KBM-7 (cell line): ENCODE measurements at regions not wholly inside any gene's neighbourhood (a gene's known extent, or its start where the extent isn't known, plus 50 kb on each side); places are given as distances from the start of the nearest gene placed in this dataset.

Source experiments
- DNase-seq: peaks from one replicate; pipeline ENCODE4 v3.0.0-alpha.2; 2015
- in situ Hi-C: fragments of 300-500 bp; cut with MboI; formaldehyde crosslinking; loops from 2 replicates; pipeline ENCODE4 v1.14.3; 2020; ENCODE audit warnings: low sequenced_read_pairs, low pct_unique_long_range_greater_than_20kb, mixed read lengths

DNA sequence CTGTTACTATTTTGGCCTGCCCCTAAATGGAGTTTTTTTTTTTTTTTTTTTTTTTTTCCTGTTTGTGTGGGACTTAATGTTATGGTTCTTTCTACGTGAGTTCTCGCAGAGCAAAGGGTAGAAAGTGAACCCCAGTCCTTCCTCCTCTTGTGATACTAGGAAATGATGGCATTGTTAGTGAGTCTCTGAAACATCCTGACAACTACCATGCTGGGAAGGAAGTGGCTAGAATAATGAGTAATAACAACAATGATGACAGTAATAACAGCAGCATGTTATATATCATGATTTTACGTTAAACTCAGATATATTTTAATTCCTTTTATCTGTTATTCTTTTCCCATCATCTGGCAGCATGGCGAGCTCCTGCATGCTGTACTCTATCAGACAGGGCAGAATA, 216.2 kb upstream of the LINC00305 start:
- in situ Hi-C loops = no loop called here

DNA sequence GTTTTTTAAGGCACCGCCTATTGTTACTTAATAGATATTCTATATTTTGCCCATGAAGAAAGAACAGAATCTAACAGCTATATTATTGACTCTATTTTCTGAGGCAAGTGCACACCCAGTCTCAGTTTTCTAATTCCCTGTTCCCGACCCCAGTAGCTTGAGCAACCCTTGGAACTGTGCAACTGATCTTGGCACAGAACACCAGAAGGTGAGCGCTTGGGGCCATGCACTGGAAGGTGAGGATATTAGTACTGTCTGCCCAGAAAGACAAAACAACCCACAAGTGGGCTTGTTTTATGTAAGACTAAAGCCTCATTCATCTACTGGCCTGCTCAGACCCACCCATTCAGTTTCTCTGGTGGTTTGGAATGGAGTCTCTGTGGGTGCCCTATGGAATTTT, 188.8 kb upstream of the LINC00305 start:
- in situ Hi-C loops = no loop called here
- DNase-seq = no peak

More for the DNA sequence above, 216.2 kb upstream of the LINC00305 start:
- no peak for DNase-seq

DNA sequence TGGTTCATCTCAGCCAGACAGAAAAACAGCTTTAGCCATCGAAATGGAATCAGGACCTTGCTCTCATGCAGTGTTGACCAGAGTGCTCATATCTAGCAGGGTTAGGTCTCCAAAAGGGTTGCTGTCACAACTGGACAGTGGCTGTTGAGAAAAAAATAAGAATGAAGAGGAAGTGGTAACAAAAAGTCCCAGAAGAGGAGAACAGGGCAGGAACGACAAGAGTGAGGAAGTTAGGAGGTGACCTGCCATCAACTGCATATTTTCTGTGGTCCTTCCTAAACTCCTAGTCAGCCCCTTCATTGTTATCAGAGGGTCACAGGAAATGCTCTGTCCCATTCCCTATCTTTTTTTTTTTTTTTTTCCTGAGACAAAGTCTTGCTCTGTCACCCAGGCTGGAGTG, 188.1 kb upstream of the LINC00305 start:
- in situ Hi-C loops = no loop called here
- DNase-seq = no peak

DNA sequence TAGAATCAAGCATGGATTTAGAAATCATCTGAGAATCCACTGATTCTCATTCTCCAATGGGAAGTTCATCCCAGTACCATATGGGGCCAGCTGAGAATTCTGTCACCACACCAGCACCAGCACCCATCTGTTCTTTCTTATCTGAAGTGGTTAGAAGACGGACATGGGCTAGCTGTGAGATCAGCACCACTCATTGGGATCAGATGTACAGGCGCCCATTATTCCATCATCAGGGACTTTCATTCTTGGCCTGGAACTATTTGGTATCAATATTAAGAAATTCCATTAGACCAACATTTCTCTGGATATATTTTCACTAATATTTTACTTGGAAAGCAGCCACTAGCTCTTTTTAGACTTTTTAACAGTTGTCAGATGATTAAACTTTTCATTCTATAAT, 185.9 kb upstream of the LINC00305 start:
- no peak for DNase-seq

DNA sequence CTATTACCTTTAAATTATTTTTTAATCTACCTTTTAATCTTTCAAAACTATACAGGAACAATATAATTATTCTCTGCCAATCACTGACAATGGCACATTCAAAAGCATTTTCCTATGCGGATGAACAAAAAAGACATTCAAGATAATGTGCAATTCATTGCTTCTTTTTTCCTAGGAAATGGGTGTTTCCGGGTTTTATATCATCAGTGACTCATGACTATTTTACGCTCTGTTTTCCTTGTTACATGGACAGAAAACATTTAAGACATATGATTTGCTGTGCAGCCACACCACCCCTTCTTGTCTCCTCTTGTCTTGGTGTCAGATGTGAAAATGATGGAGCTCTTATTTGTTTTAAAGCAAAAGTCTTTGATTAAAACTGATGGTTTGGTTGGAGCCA, 184.7 kb upstream of the LINC00305 start:
- in situ Hi-C loops = no loop called here
- DNase-seq = no peak

More for the DNA sequence above, 185.9 kb upstream of the LINC00305 start:
- in situ Hi-C loops = no loop called here

DNA sequence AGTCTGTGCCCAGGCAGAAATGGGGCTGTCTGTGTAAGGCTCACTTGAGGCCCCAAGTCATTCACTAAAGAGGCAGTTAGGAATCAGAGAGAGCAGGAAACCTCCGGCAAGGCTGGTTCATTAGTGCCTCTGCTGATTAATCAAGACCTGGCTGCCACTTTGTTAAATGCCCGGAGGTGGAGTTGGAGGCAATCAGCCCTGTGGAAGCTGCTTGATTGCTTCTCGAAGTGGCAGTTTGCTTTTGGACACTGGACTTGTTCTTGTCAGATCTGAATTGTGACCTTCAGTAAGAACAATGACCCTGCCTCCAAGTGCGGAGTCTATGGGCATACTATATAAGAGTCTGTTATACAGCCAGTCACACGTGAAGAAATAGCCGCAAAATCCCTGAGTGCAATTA, 183.9 kb upstream of the LINC00305 start:
- DNase-seq = no peak
- in situ Hi-C loops = no loop called here

DNA sequence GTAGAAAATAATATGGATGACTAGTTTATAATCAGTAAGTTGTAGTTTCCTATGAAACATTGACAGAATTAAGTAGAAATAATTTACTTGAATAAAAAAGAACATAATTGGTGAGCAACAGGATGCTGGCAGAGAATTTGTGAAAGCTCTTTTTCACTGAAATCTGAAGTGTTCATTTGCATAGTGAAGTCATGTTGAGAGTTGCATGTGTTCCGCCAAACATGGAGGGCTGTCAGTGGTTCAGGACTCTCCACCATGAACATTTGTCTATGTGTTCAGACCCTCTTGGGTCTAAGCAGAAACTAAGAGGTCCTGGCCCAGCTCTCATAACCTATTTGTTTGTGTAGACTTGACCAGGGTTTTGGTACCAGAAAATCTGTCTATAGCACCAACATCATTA, 182.5 kb upstream of the LINC00305 start:
- in situ Hi-C loops = no loop called here
- no peak for DNase-seq

DNA sequence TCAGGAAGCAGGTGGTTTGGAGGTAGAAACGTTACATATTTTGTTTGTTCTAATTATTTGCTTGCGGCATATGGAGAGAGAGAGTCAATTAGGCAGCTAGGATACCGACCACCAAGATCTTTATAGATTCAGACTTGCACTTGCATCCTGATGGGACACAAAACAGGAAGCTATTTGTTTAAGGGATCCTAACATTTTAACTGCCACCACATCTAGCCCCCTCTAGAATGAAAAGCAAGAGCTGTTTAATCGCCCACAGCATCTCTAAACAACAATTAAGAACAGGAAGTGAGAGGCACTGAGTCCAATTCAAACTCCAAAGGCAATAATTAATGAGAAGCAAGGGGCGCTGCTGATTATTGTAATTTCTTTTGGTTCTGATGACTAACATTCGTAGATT, 182.0 kb upstream of the LINC00305 start:
- no peak for DNase-seq
- in situ Hi-C loops = no loop called here

DNA sequence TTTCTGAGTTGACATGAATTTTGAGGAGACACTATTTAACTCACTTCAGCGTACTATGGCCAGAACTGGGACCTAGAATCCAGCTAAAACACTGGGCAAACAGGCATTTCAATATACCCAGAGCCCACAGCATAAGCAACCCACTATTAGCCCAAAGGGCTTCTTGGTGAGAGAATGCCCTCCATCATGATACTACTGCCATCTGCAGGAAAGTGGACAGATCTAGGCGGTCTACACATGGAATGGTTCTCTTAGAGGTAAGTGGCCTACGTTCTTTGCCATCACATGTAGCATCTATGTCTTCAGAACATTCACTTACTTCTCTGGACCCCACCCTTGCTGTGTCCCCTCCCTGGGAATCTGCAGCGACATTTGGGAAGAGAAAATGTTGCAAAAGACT, 181.3 kb upstream of the LINC00305 start:
- in situ Hi-C loops = no loop called here
- no peak for DNase-seq

DNA sequence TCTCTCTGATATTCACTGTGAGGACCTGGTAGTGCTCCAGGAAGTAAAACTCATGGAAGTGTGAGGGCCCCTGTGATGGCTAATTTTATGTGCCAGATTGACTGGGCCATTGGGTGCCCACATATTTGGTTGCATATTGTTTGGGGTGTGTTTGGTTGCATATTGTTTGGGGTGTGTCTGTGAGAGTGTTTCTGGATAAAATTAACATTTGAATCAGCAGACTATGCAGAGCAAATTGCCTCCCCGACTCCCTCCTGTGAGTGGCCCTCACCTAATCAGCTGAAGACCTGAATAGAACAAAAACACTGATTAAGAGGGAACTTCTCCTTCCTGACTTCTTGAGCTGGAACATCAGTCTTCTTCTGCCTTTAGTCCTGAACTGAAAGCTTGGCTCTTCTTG, 173.3 kb upstream of the LINC00305 start:
- no peak for DNase-seq
- in situ Hi-C loops = no loop called here

DNA sequence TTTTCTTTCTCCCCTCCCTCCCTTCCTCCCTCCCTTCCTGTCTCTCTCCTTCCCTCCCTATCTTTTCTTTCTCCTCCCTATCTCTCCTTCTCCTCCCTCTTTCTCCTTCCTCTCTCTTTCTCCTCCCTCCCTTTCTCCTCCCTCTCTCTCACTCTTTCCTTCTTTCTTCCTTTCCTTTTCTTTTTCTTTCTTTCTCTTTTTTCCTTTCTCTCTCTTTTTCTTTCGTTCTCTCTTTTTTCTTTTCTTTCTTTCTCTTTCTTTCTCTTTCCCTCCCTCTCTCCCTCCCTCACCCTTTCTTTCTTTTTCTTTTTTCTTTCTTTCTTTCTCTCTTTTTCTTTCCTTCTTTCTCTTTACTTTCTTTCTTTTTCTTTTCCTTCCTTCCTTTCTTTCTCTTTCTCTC, 169.7 kb upstream of the LINC00305 start:
- in situ Hi-C loops = no loop called here
- DNase-seq = no peak

DNA sequence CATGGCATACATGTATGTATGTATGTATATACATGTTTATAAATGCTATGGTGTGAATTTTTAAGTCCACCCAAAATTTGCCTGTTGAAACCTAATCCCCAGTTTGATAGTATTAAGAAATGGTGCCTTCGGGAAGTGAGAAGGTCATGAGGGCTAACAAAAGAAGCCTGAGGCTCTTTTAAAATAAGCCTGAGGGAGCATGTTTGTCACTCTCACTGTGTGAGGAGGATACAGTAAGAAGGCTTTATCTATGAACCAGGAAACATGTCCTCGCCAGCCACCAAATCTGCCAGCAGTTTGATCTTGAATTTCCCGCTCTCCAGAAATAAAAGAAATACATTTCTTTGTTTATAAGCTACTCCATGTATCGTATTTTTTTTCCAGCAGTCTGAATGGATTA, 163.0 kb upstream of the LINC00305 start:
- in situ Hi-C loops = no loop called here
- DNase-seq = no peak

DNA sequence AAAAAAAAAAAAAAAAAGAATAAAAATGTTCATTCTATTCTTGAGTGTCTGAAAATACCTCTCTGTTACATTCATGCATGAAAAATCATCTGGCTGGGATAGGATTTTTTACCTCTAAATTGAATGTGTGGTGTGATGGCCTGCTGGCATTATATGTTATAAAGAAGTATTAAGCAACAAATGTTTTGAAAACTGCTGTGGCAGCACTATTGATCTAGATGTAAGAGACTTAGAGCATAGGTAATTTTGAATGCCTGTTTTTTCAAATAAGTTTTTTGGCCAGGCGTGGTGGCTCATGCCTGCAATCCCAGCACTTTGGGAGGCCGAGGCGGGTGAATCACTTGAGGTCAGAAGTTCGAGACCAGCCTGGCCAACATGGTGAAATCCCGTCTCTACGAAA, 147.0 kb upstream of the LINC00305 start:
- in situ Hi-C loops = no loop called here
- DNase-seq = no peak

DNA sequence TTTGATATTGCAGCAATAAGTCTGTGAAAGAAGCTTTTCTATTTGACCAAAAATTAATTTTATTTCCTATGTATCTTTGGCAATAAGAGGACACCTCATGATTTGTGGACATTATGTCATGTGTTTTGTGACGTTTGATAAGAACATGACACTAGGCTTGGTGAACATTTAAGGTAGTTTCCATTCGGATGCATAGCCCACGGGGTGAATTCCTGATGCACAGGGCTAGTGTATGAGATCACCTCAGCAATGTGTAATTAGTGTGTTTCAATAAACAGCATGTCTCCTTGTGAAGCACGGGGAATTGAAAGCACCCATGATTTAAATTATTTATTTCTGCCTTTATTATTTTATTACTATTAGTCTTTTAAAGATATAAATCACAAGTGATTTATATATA, 146.1 kb upstream of the LINC00305 start:
- DNase-seq = no peak
- in situ Hi-C loops = no loop called here

DNA sequence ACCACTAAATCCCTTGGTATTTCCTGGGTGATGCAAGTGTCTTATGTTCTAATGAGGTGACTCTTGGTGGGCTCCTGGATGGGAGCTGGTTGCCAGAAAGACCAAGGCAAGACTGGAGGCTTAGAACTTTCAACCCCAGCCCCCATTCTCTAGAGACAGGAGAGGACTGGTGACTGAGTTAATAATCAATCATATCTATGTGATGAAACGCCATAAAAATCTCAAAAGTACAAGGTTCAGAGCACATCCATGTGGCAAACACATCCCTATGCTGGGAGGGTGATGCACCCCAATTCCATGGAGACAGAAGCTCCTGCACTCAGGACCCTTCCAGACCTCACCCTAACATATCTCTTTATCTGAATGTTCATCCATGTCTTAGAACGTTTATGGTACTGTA, 139.5 kb upstream of the LINC00305 start:
- in situ Hi-C loops = no loop called here
- DNase-seq = no peak

DNA sequence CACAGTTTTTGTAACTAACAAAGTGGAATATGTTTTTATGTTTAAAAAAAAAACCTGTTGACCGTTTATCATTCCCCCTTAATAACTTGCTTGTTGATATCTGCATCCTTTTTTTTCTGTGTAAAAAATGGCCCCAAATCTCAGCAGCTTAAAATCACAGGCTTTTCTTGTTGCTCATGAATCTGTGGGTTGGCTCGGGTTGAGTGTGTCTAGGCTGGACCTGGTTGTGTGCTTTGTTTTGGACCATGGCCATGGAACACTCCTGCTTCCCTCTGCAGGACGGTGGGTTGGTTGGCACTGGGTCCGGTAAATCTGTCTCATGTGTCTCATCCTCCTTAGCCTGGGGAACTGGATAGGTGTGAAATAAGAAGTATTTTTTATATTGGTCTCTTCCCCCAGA, 139.0 kb upstream of the LINC00305 start:
- no peak for DNase-seq
- in situ Hi-C loops = no loop called here

DNA sequence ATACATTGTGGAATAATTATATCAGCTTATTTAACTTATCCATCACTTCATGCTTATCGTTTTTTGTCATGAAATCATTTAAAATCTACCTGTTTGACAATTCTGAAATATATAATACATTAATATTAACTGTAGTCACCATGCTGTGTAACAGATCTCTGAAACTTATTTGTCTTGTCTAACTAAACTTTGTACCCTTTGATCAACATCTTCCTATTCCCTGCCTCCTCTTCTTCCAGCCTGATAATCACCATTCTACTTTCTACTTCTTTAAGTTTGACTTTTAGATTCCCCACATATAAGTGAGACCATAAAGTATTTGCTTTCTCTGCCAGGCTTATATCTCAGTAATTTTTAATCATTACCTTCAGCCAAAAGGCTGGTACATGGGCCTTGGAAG, 134.2 kb upstream of the LINC00305 start:
- no peak for DNase-seq
- in situ Hi-C loops = no loop called here

DNA sequence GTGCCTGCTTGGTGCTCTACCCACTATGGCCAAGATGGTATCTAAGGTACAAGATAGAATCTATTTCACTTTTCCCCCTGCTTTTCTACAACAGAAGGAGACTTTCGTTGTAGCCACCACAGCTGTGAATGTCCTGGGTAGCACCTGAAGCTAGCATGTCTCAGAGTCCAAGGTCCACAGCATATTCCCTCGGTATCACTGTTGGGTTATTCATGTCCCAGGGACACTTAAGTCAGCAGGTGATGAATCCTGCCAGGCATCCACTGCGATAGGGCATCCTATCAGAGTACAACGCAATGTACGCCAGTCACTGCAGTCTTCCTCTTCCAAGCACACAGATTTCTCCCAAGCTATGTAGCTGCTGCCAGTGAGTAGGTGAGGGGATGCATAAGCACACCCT, 129.1 kb upstream of the LINC00305 start:
- in situ Hi-C loops = no loop called here
- DNase-seq = no peak

DNA sequence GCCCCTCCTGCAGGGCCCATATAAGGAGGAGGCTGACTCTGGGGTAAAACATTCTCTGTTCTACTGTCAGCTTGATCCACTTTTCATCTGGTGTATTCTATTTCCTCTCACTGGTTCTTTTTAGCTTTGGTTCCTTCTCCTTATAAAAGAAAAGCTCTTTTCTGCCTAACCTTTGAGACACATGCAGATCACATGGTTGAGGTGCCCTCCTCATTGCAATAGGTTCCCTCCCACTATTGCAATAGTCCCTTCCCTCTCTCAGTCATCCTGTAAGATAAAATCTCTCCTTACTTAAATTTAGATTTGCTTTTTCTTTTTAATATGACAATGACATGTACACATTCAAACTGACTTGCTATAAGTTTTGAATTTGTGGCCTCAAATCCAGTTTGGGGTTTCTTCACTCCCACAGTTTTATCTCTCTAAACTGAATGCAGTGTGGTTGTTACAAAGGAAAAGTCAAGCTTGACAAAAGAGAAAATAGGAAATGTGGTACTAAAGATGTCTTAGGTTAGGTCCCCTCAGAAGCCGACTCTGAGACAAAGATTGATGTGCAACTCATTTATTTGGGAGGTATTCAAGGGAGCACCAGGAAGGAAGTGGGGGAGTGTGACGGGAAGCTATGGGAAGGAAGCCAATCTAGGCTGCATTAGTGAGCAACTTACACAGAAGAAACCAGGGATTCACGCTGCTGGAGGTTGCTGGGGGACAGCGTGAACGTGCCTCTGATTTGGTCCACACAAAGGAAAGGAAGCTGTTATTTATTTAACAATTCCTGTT, 127.6 kb upstream of the LINC00305 start:
- DNase-seq = no peak
- in situ Hi-C loops = no loop called here

DNA sequence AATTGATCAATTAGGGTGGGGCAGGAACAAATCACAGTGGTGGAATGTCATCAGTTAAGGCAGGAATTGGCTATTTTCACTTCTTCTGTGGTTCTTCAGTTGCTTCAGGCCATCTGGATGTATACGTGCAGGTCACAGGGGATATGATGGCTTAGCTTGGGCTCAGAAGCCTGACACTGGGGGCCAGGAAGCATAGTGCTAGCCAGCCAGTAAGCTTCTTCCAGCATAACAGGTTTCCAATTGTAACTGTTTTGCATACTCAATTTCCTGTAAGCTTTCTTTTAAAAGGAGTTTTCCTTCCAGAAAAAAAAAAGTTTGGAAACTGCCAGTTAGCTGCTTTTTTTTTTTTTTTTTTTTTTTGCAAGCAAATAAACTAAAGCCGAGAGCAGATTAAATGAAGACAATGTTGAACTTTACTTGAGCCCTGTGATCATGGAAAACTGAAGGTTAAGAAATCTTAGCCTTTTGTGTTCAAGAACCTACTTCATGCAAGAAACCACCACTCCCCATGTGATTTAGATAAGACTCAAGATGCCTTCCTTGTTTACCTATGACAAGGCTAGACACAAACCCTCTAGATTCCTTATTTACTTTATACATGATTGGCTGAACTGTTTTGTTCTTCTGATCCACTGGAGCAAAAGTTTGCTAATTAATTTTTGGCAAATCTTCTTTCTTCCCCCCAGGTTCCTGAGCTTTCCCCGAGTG, 126.9 kb upstream of the LINC00305 start:
- in situ Hi-C loops = no loop called here
- no peak for DNase-seq

DNA sequence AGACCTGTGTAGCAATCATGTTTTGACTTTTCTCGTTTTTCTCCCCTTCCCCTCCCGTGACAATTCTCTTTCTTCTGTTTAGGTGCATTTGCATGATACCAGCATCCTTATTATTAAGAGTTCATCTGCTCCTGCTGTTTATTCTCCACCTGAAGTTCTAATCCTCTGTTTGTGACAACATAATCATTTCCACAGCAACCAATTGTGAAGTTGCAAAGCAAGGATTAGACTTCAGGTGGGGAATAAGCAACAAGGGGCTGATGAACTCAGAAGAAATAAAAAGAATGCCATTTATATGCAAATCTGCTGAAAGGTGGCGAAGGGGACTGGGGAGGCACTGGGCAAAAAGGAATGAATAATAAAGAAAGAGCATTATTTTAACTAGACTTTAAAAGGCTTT, 124.8 kb upstream of the LINC00305 start:
- in situ Hi-C loops = no loop called here
- no peak for DNase-seq
